Renal cortical epithelial cell (primary cell): ENCODE measurements at regions not wholly inside any gene's neighbourhood (a gene's known extent, or its start where the extent isn't known, plus 50 kb on each side); places are given as distances from the start of the nearest gene placed in this dataset.
"Not testable (repeated sequence)": the region's sequence is repeated elsewhere in the genome, so short reads cannot be mapped to it uniquely, and the experiment has no call there.

Experiments
- DNase-seq: peaks from one replicate; pipeline ENCODE4 v3.0.0-alpha.2; 2011; ENCODE audit warnings: low read depth

DNA sequence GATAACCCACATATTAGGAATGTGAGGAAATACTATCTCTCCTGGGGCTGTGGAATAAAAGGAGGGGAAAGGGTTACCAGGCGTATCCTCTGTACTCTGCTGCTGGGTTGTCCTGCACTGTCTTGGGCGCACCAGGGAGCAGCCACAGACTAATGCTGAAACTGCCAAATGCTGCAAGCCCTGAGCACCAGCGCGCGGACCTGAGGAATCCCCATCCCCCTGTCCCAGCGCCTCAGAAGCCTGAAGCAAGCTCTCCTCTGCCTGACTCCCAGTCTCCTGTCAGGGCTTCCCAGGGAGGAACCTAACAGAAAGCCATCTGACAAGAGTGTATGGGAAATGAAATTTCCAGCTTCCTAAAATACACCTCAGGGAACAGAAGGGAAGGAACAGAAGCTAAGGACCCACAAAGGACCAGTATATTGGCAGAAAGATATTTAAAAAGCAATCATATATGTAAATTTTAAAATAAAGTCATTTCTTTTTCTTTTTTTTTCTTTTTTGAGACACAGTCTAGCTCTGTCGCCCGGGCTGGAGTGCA is 158.3 kb upstream of the C2CD4B start:
- DNase-seq = no peak

DNA sequence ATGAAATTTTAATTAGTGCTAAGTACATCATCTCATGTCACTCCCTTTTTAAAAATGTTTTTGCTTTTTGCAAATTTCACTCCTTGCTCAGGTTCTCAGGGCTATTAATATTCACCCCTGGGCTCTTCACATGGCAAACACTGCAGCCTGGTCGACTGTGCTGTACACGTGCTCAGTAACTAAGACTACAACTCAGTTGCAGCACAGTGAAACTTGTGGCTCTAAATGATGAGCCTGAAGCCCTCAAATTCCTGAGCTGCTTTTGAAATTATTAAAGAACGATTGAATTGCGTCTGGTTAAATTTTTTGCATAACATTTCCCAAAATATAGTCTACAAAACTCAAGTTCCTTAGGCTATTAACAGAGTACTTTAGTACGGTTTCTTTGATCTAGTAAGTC is 159.3 kb upstream of the C2CD4B start:
- DNase-seq = no peak

DNA sequence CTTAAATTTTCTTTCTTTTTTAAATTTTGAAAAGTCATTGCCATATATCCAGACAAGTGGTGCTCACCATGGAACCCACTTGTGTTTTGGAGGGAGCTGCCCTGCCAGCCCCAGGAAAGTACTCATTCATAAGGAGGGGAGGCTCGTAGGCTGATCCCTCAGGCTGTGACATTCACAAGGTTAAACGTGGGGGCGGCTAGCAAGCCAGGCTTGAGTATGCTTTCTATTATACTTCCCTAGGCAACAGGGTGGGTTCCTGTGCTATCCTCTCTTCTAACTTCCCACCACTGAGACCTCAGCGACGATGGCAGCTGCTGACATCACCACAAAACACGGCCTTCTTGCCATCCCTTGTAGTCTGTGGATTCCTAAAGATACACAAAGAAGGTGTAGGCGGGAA is 160.5 kb upstream of the C2CD4B start:
- DNase-seq = no peak

DNA sequence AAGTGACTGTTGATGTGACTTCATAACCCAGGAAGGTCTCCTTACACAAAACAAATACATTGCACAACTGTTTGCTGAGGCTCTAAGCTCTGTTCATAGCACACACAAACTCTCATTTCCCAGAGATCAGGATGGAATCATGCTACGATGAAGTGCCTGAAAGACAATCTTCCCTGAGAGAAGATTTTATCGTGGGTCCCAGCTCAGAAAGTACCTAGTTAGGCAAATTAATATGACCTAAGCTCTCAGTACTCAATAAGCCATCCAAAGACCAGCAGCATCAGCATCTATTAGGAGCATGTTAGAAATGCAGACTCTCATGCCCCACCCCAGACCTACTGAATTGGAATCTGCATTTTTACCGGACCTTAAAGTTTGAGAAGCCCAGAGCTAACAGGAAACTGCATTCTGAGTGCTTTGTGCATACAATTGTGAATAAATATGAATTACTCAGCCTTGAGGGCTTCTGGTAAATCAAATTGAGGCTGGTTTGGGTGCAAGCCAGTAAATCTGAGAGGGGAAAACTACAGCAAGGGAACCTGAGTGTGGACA is 161.5 kb upstream of the C2CD4B start:
- peak; percentile 32 for DNase-seq

DNA sequence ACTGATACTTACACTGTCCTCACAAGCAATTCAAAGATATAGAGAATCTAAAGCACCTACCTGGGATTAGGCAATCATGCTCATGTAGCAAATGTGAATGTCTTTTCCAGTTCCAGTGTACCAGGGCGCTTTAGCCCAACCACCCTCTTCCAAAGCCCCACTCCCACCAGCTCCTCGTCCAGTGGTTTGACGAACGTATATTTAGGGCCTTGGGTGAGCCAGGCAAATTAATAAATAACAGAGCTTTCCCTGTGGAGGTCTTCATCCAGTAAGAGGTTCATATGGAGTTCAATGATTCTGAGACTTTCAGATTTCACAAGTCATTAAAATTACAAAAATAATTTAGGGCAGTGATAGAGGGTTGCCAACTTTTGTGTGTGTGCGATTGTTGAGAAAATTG is 162.3 kb upstream of the C2CD4B start:
- DNase-seq = peak; percentile 41

DNA sequence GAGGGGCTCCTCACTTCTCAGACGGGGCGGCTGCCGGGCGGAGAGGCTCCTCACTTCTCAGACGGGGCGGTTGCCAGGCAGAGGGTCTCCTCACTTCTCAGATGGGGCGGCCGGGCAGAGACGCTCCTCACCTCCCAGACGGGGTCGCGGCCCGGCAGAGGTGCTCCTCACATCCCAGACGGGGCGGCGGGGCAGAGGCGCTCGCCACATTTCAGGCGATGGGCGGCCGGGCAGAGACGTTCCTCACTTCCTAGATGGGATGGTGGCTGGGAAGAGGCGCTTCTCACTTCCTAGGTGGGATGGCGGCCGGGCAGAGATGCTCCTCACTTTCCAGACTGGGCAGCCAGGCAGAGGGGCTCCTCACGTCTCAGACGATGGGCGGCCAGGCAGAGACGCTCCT is 167.4 kb upstream of the C2CD4B start:
- DNase-seq = not testable (repeated sequence)

DNA sequence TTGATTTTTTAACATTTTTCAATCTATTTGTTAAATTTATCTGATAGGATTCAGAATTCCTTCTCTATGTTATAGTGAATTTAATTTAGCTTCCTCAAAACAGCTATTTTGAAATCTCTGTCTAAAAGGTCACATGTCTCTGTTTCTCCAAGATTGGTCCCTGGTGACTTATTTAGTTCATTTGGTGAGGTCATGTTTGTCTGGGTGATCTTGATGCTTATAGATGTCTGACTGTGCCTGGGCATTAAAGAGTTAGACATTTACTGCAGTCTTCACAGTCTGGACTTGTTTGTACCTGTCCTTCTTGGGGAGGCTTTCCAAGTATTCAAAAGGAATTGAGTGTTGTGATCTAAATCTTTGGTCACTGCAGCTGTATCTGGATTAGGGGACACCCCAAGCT is 169.5 kb upstream of the C2CD4B start:
- no peak for DNase-seq

DNA sequence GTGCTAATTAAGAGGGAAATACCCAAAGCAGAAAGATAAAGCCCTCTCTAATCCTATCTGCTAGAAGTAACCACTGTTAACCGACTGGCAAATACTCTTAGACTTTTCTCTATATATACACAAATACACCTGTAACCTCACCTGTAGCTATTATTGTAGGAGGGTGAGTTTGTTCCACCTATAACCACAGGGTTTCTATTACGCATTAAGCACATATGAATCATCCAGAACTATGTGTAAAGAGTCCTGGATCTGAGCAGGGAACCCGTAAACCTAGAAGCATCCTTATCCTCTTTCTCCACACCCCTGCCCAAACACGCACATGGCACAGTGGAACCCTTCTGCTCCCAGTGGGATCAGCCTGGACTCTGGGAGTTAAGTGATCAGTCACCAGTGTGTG is 172.8 kb upstream of the C2CD4B start:
- peak; percentile 18 for DNase-seq

DNA sequence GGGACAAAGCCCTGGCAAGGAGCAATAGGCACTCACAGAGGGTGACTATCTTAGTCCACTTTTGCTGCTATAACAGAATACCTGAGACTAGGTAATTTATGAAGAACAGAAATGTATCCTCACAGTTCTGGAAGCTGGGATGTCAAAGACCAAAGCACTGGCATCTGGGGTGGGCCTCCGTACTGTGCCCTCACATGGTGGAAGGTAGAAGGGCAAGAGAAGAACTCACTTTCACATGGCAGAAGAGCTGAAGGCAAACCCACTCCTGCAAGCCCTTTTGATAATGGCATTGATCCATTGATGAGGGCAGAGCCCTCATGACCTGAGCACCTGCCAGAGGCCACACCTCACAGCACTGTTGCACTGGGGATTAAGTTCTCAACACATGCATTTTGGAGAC is 173.4 kb upstream of the C2CD4B start:
- DNase-seq = no peak

DNA sequence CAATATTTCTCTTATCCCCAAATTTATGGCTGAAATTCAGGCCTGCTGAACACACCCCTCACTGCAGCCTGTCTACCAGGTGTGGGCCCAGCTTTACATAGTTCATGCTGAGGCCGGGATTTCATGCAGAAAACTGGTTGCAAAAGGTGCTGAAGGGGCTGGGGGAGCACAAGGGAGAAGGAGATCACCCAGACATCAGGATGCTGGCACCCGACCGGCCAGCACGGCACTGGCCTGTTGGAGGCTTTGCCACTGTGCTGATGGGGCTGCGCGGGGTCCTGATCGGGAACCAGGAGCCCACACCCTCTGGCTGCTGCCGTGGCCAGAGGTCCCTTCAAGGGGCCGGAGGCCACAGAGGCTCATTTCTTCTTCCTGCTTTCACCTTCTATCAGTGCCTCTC is 177.9 kb upstream of the C2CD4B start:
- DNase-seq = no peak

DNA sequence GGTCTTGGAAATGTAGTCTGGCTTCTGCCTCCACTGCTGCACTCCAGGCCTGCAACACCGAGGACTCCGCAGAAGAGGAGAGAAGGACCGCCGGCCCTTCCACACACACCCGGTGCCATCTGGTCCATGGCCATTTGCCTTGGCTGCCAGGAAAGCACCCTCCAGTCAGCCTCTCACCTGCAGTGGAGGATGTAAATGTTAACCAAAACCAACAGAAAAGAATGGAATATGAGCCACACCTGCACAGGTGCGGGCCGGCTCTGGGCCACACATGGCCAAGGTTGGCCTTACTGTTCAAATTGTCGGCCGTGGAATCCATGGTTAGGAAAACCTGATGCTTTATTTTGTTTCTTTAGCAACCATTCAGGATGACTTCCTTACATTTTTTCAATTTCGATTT is 178.3 kb upstream of the C2CD4B start:
- DNase-seq = no peak

DNA sequence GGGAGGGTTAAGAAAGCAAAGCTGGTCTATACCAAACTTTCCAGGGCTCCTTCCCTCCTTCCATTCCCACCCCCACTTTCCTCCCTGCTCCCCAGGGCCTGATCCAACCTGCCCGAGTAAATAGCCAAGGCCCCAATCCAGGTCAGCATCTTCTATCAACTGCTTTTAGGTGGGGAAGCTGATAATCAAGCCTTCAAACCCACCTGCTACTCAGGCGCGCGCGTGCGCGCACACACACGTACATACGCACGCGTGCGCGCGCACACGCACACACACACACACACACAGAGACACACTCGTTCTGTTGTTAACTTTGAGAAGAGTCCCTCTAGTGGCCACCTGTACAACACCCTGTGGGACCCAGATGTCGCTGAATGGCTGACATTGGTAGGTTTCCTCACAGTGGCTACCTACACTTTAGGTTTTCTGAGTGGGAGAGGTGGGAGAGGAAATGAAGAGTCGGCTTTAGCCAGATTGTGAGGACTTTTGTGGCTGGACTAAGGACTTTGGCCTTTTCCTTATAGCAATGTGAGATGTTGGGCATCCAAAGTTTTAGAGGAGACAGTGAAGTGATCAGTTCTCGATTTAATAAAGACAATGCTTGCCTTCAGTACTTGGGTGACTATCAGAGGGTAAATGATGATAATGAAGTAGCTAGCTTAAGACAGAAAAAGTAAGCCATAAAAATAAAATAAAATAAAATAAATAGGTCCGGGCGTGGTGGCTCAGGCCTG is 179.9 kb upstream of the C2CD4B start:
- DNase-seq = peak; percentile 70

DNA sequence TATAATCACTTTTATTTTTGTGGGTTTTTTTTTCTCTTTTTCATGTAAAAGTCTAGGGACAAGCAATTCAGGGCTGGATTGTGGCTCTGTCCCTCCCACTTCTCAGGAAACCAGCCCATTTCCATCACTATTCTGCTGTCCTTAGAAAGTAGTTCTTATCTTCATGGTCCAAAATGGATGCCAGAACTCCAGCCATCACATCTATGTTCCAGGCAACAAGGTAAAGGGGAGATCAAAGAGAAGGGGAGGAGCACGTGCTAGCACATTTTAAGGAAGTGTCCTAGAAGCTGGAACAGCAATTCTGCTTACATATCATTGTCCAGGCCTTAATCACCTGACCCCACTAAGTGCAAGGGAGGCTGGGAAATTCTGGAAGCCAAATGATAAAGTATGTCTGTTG is 181.1 kb upstream of the C2CD4B start:
- DNase-seq = no peak

DNA sequence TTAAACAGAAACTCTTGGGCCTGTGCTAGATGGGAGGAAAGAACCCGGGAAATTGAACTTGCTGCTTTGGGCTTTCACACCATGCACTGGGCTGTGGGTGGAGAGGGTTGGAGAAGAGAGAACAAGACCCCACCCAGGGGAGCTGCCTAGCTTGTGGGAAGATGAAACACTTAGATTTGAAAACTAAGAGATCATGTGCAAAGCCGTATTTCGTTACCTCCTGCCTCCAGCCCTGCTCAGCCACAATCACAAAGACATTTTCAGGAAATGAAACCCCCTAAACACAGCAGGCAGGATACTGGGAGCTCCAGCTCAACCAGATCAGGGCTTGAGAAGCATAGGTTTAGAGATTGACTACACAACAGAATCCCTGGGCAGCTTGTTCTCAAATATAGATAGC is 183.0 kb upstream of the C2CD4B start:
- DNase-seq = no peak

DNA sequence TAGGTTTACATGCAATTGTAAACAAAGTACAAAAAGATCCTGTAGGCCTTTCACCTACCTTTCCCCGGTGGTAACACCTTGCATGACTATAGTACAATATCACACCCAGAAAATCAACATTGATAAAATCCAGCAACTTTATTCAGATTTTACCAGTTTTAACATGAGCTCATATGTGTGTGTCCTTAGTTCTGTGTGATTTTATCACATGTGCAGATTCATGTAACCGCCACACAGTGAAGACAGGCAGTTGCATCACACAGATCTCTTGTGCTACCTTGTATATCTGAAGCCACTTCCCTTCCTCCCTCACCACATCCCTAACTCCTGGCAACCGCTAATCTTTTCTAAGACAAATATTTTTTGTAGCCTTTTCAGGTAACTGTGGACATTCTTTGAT is 183.5 kb upstream of the C2CD4B start:
- no peak for DNase-seq

DNA sequence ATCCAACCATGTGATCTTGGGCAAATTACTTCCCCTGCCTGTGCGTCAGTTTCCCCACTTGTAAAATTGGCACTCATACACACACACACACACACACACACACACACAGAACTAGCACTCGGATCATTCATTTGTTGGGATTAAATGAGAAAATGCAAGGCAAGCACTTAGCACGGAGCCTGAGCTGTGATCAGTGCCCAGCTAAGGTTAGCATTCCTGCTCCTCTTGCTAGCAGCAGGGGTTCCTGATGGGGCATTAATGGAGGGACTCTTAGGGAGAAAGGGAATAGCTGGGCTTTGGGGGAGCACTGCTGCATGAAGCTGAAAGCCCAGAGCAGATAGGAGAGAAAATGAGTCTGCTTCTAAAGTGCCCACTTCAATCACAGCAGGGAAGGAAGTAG is 187.7 kb upstream of the C2CD4B start:
- DNase-seq = no peak

DNA sequence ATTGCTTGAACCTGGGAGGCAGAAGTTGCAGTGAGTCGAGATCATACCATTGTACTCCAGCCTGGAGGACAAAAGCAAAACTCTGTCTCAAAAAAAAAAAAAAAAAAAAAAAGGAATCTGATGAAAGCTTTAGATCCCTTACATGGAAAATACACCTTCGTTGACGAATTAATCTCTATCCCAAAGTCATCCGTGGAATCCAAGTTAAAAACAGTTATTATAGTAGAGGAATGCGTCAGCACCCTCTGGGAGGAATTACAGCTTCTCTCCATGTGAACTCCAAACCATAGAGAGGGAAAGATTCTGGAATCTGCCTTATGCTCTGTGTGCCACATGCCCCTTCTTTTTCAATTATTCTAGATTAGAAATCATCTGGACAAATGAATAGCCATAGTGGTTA is 192.3 kb upstream of the C2CD4B start:
- no peak for DNase-seq

DNA sequence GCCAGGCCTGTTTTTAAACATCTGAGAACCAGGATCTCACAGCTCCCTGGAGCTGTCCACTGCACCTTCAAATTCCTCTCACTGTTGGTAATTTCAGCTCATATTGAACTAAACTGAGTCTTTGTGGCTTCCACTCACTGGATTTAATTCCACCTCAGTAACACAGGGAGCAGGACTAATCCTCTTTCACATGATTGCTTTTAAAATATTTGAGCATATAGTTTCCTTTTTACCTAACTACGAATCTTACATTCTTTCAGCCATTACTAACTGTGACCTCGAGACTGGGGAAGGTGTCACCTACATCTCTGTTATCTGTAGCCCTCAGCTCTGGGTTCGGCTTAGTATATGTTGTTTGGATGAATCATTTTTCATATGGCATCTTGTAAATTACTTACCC is 194.3 kb upstream of the C2CD4B start:
- no peak for DNase-seq

DNA sequence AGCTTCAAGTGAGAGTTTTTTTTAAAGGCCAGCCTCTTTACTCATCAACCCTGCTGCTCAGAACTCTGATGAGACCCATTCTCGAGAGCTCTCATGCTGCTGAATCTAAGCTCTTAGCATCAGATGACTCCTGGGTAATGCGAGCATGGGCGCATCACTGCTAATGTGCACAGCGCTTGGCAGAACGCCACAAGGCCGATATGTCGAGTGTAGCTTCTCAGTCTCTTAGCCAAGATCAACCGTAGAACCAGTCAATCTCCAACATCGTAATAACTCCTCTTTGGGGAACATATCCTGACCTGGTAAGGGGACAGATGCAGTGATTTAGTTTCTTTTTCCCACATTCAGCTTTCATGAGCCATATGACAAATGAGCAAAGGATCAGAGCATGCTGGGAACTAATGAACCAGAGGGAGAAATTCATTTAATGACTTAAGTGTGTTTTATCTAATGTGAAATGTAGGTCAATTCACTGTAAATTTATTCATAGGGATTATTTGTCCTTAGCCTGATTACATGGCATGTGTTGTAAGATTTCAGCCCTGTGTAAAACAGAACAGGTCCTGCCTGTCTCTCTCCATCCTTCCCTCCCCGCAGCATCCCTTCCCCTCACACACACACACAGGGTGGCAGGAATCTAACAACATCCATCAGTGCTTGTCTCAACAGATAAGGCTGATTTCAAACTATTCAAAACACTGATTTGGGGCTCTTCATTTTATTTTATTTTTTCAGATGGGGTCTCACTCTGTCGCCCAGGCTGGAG is 195.4 kb upstream of the C2CD4B start:
- no peak for DNase-seq

DNA sequence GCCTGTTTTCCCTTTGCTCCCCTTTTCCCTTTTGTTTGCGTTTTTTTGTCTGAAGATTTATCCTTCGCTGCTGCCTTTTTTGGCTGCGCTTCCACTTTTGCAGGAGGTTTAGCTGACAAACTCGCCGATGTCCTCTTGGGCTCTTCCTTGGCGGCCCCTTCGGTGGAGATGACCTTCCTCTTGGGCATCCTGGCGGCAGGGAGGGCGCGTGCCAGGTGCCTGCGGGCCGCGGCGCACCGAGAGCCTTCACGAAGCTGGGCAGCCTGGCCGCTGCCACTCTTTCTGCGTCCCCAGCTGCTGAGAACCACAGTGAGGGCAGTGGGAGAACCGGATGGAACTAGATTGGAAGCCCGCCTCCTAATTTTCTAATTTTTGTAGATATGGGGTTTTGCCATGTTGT is 197.1 kb upstream of the C2CD4B start:
- no peak for DNase-seq

DNA sequence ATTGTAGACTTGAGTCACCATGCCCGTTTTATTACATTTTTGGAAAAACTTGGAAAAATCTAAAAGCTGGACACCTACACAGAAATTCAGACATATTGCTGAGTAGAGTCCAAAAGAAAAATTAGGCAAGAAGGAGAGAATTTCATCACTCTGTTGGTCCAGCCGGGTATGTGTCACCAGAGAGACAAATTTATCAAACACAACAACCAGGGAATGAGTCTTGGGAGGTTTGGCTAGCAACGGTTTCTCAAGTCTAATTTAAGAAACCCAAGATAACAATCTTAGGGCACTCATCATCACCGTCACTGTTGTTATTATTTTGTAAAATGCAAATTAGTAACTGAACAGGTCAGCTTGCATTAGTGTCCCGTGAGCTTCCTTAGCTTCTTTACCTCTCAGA is 197.5 kb upstream of the C2CD4B start:
- peak; percentile 5 for DNase-seq

DNA sequence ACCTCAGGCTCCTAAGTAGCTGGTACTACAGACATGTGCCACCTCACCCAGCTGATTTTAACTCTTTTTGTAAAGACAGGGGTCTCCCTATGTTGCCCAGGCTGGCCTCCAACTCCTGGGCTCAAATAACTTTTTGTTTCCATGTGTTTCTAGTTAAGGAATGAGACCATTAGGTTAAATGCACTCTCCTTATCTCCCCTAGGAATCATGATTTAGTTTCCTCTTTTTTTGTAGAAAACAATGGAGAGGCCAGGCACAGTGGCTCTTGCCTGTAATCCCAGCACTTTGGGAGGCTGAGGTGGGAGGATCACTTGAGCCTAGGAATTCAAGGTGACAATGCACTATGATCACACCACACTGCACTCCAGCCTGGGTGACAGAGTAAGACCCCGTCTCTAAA is 198.8 kb upstream of the C2CD4B start:
- no peak for DNase-seq

DNA sequence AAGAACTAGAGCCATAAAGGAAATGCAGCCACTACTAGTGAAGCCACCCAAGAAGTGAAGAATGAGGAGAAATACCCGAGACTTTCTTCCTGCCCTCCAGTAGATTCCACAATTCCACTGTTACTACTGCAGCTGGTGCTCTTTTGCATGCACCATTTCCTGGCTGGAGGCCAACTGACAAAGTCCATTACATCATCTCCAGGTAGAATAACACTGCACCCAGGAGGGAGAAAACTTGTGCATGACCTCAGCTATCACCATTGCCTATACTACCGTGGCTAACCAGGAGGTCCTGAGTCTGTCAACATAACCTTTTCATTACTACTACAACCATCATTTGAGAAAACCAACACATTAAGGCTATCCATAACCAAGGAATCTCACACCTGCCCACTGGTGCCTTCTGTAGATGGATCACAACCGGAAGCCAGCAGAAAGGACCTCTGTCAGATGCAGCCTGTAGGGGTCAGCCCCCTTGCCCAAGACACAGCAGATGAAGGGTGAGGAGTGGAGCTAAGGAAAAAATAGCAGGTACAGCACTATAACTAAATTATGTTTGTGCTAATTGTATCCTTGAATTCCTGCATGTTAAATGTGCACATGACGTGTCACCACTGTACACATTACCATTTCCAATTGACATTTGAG is 200.8 kb upstream of the C2CD4B start:
- peak; percentile 61 for DNase-seq
